GM21360 (cell line): ENCODE measurements at regions not wholly inside any gene's neighbourhood (a gene's known extent, or its start where the extent isn't known, plus 50 kb on each side); places are given as distances from the start of the nearest gene placed in this dataset.
A peak's percentile ranks its signal among the peaks of the same experiment; 100 is the strongest.

Experiments
- ATAC-seq: cut with Tn5 transposase; IDR thresholded peaks from one replicate; pipeline ENCODE4 v1.9.1; 2021; ENCODE audit warnings: mild to moderate bottlenecking, moderate library complexity; ENCODE audit not compliant: unreplicated experiment

- no peak for ATAC-seq
These were observed 142.0 kb upstream of the AGBL1 start for GRCh38 chr15:85937661-85938060.

- no peak for ATAC-seq
These were observed 138.3 kb upstream of the AGBL1 start for GRCh38 chr15:85941186-85941855.

- ATAC-seq = no peak
These were observed 137.0 kb upstream of the AGBL1 start for GRCh38 chr15:85942632-85943031.

GRCh38 chr15:85943151-85943550, 136.5 kb upstream of the AGBL1 start:
- no peak for ATAC-seq

- no peak for ATAC-seq
These were observed 135.9 kb upstream of the AGBL1 start for GRCh38 chr15:85943791-85944190.

GRCh38 chr15:85947021-85947420, 132.7 kb upstream of the AGBL1 start:
- no peak for ATAC-seq

GRCh38 chr15:85947936-85948335, 131.7 kb upstream of the AGBL1 start:
- ATAC-seq = no peak

GRCh38 chr15:85950101-85950500, 129.6 kb upstream of the AGBL1 start:
- peak; percentile 72 for ATAC-seq

GRCh38 chr15:85954586-85954985, 125.1 kb upstream of the AGBL1 start:
- ATAC-seq = no peak

GRCh38 chr15:85955501-85956391, 123.9 kb upstream of the AGBL1 start:
- ATAC-seq = peak; percentile 96

GRCh38 chr15:85956532-85957275, 123.0 kb upstream of the AGBL1 start:
- no peak for ATAC-seq

- ATAC-seq = no peak
These were observed 120.1 kb upstream of the AGBL1 start for GRCh38 chr15:85959611-85960010.

GRCh38 chr15:85960381-85960780, 119.3 kb upstream of the AGBL1 start:
- ATAC-seq = no peak

GRCh38 chr15:85961821-85962220, 117.8 kb upstream of the AGBL1 start:
- no peak for ATAC-seq

GRCh38 chr15:85963262-85963760, 116.4 kb upstream of the AGBL1 start:
- no peak for ATAC-seq

GRCh38 chr15:85964471-85964870, 115.2 kb upstream of the AGBL1 start:
- ATAC-seq = no peak

- no peak for ATAC-seq
These were observed 112.1 kb upstream of the AGBL1 start for GRCh38 chr15:85967553-85967952.

GRCh38 chr15:85972805-85973540, 106.7 kb upstream of the AGBL1 start:
- no peak for ATAC-seq

- no peak for ATAC-seq
These were observed 105.9 kb upstream of the AGBL1 start for GRCh38 chr15:85973584-85974347.

- no peak for ATAC-seq
These were observed 105.3 kb upstream of the AGBL1 start for GRCh38 chr15:85974348-85974705.
